Left renal pelvis (tissue), 4 donors: ENCODE measurements at regions not wholly inside any gene's neighbourhood (a gene's known extent, or its start where the extent isn't known, plus 50 kb on each side); places are given as distances from the start of the nearest gene placed in this dataset.

Source experiments
- DNase-seq, 4 donors: peaks; one replicate each; pipeline ENCODE4 v3.0.0-alpha.2; 2013; ENCODE audit warnings: low read depth in 4 of 4, low spot score in 3 of 4

DNA sequence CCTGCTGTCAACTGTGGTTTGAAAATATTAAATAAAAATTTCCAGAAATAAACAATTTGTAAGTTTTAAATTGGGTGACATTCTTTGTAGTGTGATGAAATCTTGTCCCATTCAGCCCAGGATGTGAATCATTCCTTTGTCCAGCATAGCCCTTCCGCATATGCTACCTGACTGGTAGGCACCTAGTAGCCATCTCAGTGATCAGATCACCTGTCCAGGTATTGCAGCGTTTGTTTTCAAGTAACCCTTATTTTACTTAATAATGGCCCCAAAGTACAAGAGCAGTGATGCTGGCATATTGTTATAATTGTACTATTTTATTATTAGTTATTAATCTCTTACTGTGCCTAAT, 351.6 kb upstream of the B3GALT2 start:
- DNase-seq: no peak

GRCh38 chr1:193537266-193538002, 351.0 kb upstream of the B3GALT2 start:
- DNase-seq: no peak

GRCh38 chr1:193533853-193534252, 347.4 kb upstream of the B3GALT2 start:
- DNase-seq: no peak

DNA sequence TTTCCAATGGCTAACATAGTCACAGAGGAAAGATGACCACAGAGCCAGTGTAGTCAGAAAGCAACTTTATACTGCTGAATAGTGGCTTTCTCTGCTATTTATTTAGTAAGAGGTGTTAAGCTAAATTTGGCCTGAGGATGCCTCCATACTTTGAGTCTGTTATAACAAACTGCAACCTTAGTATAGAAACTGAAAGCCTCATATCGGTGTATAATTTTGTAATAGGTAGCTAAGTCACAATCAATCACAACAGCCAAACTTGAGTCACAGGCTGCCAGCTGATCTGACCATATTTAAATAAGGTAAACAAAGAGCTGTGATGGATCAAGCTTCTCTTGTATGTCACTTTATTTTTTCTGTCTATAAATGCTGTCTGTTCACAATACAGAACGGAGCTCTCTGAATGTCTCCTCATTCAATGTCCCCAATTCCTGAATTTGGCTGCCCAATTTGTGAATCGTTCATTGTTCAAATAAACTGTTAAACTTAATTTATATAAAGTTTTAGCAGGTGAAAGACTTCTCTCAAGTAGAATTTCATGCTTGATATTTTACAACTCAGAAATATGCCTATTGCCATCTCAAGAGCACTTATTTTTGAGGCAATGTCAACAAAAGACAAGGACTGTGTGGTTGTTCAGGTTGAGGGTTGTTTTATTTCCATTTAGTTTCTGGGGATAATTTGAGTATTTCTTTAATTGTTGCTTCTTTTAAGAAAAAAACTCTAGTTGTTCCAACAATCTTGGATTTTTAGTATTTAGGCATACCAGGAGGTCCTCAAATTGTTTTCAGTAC, 339.7 kb upstream of the B3GALT2 start:
- no peak for DNase-seq

DNA sequence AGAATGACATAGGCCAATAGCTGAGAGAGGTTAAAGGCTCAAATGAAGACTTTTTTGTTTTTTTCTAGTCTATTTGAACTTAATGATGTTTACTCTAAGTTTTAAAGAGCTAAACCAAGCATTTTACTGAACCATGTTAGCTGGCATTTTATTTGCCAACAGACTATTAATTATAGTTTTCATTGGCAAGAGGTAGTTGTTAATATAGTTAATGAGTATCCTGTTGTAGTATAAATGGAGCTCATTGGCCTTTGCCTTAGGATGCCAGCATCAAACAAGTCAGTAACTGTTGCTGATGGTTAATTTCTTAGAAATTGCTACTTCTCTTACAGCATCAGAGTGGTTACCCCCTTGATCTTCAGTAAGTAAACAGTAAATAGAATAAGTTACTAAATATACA, 339.0 kb upstream of the B3GALT2 start:
- no peak for DNase-seq

GRCh38 chr1:193524616-193525015, 338.2 kb upstream of the B3GALT2 start:
- DNase-seq: no peak

DNA sequence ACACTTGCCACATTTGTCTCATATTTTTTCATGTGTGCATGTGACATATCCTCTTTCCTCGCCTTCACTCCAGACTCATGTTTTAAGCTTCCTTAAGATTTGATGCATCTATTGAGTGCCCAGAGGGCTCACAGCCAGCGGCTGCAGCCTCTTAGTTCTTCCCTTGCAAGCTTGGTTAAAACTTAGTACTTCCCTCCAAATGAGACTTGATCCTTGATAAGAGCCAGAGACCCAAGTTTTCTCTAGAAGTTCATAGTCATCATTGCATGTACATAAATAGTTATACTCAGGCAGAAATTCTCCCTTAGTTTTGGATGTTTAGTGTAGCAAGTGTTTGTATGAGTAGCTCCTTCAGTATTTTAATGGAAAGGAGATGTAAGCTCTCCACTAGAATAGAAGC, 337.6 kb upstream of the B3GALT2 start:
- DNase-seq: no peak

- DNase-seq: no peak
Observed at GRCh38 chr1:193520472-193520871, 334.1 kb upstream of the B3GALT2 start.

DNA sequence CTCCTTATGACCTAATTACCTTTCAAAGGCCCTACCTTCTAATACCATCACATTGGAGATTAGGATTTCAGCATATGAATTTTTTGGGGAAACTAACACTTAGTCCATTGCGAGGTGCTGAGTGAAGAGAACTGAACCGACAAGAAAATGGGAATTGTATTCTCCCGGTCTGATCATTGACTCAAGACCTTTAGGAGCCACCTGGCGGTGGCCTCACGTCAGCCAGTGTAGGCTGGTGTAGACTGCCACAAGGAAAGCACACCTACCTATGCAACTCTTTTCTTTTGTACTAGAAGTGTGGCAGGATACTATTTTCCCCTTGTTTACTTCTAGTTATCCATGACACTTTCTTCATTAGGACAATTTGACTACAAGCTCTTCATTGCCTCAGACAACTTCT, 333.5 kb upstream of the B3GALT2 start:
- DNase-seq: no peak

GRCh38 chr1:193516755-193517388, 330.5 kb upstream of the B3GALT2 start:
- no peak for DNase-seq

DNA sequence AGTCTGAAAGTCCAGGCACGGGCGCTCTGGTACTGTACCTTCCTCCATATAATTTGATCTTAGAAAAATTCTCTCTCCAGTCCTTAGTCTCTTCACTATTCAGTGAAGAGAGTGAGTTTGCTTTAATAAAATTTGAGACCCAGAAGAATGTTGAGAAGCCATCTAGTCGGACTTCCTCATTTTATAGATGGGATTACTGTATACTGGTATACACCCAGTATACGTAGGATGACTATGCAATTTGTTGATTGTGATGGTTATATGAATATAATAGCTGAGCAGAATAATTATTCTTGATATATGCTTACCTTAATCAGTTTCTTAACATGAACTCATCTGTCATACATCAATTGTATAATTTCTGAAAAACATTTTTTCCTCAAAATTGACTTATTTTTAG, 328.0 kb upstream of the B3GALT2 start:
- no peak for DNase-seq

DNA sequence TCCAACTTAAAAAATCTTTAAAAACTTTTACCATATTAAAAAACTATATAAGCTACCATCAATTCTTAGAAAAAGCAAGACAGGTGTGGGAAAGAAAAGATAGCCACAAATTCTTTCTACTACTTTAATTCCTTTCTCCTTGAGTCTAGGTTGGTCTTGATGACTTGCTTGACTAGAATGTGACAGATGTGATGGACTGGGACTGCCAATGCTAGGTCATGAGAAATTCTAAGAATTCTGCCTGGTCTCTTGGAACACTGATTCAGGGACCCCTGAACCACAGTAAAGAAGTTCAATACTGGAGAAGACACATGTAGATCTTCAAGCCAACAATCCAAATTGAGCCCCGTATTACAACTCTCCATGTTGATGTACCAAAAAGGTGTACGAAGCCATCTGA, 326.6 kb upstream of the B3GALT2 start:
- no peak for DNase-seq

- no peak for DNase-seq
Observed at GRCh38 chr1:193504920-193505319, 318.5 kb upstream of the B3GALT2 start.

DNA sequence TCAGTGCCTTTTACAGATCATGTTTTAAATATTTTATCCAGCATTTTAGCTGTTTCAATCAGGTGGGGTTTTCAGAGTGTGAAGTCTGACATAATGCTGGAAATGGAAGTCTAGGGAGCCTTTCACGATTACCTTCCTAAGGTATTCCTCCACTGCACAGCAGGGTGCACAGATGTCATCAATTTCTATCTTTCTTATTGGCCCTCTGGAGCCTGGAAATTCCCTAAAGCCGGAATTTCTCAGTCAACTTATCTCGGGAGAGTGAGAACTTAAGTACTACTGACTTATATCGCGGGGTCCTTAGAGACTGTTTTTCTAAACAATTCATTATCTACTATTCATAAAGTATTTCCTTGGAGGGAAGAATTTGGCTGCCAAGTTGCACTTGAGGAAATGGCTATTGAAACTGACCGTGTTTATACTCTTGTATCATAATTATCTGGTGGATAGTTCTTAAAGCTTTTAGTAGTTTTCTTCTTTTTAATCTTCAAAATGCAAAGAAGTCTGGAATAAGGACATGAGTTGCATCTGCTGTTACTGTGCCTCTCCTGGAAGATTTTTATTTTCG, 311.8 kb upstream of the B3GALT2 start:
- no peak for DNase-seq

- DNase-seq: no peak
Observed at GRCh38 chr1:193494368-193494767, 308.0 kb upstream of the B3GALT2 start.

DNA sequence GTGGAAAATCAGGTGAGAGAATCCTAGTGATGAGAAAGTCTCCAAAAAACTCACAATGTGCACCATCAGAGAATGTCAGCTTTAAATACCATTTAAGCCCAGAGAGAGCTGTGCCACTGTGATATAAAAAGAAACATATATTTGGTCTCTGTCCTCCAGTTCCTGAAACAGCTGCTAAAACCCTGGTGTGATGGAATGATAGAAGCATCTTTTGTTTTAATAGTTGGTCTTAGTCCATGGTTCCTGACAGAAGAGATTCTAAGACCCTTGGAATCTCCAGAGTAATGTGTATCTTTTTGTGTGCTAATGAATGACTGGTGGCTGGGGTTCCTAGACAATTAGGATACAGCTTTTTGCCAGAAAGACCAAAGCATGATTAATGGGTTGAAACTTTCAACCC, 302.8 kb upstream of the B3GALT2 start:
- no peak for DNase-seq

DNA sequence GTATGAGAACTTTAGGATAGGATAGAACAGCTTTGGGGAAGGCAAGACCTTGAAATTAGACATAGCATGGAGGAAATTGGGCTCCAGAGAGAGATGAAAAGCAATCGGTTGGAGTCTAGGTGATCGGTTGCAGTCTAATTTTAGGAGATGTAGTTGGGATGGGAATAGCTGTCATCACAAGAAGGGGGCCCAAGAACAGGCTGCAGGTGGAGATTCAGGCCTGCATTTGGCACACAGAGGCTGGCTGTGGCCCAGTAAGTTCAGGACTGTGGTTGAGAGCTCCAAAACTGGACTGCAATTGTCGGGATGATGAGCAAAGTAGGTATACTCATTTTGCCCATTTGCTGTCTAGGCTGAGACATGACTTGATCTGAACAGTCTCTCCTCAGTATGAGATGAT, 301.3 kb upstream of the B3GALT2 start:
- DNase-seq: no peak

GRCh38 chr1:193486671-193487229, 300.3 kb upstream of the B3GALT2 start:
- DNase-seq: no peak

GRCh38 chr1:193480755-193481154, 294.3 kb upstream of the B3GALT2 start:
- DNase-seq: no peak

- no peak for DNase-seq
Observed at GRCh38 chr1:193479187-193479586, 292.8 kb upstream of the B3GALT2 start.

DNA sequence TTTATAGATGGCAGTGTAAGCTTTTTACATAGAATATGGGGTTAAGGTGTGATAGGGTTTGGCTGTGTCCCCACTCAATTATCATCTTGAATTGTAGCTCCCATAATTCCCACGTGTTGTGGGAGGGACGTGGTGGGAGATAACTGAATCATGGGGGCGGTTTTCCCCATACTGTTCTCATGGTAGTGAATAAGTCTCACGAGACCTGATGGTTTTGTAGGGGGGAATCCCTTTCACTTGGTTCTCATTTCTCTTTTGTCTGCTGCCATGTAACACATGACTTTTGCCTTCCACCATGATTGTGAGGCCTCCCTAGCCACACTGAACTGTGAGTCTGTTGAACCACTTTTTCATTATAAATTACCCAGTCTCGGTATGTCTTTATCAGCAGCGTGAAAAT, 290.3 kb upstream of the B3GALT2 start:
- DNase-seq: no peak
